GM23248 (cell line): ENCODE measurements at regions not wholly inside any gene's neighbourhood (a gene's known extent, or its start where the extent isn't known, plus 50 kb on each side); places are given as distances from the start of the nearest gene placed in this dataset.

ENCODE experiments used
- EZH2 ChIP-seq: fragments of 200-600 bp; sonication (generic); IDR thresholded peaks from 2 replicates; pipeline ENCODE4 v1.6.1; 2018; ENCODE audit warnings: antibody characterized with exemption, mild to moderate bottlenecking; ENCODE audit not compliant: insufficient read depth, poor library complexity, severe bottlenecking
- EZH2phosphoT487 ChIP-seq: fragments of 200-600 bp; sonication (generic); IDR thresholded peaks from 2 replicates; pipeline ENCODE4 v1.6.1; 2018; ENCODE audit warnings: antibody characterized with exemption, moderate library complexity, mild to moderate bottlenecking, low read depth; ENCODE audit not compliant: insufficient read depth

DNA sequence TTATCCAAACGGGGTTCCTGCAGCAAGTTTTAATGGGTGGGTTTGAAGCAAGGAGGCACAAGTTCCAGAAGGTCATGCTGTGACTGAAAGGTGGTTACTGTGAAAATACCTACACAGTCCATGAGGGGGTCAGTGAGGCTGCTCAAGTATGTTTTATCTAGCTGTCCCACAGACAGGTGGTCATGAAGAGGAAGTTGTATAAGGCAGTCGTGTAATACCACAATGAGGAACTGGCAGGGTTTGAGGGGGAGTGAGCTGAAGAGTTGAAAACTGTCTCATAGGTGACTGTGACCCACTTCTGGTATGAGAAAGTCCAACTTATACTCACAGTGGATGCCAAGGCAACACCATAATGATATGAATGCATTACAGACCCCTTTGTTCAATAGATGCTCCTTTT is 856.8 kb downstream of the OTOL1 start:
- TF ChIP-seq EZH2 (no peak), EZH2phosphoT487 (no peak)
